Activated T-helper 17 cell treated with anti-CD3 and anti-CD28 coated beads, Interleukin-2, amount 50 U/mL, for 72 hours (primary cell): ENCODE measurements at regions not wholly inside any gene's neighbourhood (a gene's known extent, or its start where the extent isn't known, plus 50 kb on each side); places are given as distances from the start of the nearest gene placed in this dataset.

Source experiments
- ATAC-seq: fragments of 150-1000 bp; cut with Tn5 transposase; replicated peaks from 2 replicates; pipeline ENCODE4 v1.10.0; 2021; ENCODE audit warnings: mild to moderate bottlenecking, moderate library complexity
- H3K27ac Mint-ChIP-seq: one replicate; pipeline ENCODE4 v1.8.0; 2022; ENCODE audit warnings: mixed read lengths
- H3K27me3 Mint-ChIP-seq: one replicate; pipeline ENCODE4 v1.8.0; 2022; ENCODE audit warnings: mixed read lengths
- H3K36me3 Mint-ChIP-seq: one replicate; pipeline ENCODE4 v1.8.0; 2022; ENCODE audit warnings: low read depth, mild to moderate bottlenecking, mixed read lengths
- H3K4me1 Mint-ChIP-seq: one replicate; pipeline ENCODE4 v1.8.0; 2022; ENCODE audit warnings: mixed read lengths
- H3K4me3 Mint-ChIP-seq: one replicate; pipeline ENCODE4 v1.8.0; 2022; ENCODE audit warnings: mild to moderate bottlenecking, mixed read lengths
- H3K9me3 Mint-ChIP-seq: one replicate; pipeline ENCODE4 v1.8.0; 2022; ENCODE audit warnings: mixed read lengths

DNA sequence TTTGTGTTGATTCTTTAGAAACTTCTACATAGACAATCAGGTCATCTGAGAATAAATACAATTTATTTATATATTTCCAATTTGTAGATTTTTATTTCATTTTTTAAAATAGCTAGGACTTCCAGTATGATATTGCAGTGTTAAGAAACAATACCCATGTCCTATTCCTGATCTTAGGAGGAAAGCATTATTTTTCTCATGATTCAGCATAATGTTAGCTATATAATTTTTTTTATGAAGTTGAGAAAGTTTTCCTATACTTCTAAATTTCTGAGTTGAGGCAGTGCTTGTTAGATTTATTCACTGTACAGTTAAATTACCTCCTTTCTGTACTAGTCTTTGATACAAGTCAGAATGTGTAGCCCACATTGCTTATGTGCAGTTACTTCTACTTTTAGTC, 595.7 kb upstream of the HS6ST1 start:
- Mint-ChIP-seq H3K4me1 (no peaks in the 10 kb centered on the region), H3K4me3 (no peak overlapping the region), H3K9me3 (peaks cover 8% of the 10 kb centered on the region), H3K36me3 (no peaks in the 10 kb centered on the region), H3K27me3 (no peaks in the 10 kb centered on the region), H3K27ac (no peak overlapping the region)
- ATAC-seq = no peak

- H3K27ac Mint-ChIP-seq = no peak overlapping the region
- no peaks in the 10 kb centered on the region for H3K4me1 Mint-ChIP-seq
- peaks cover 16% of the 10 kb centered on the region for H3K9me3 Mint-ChIP-seq
- no peak for ATAC-seq
- no peak overlapping the region for H3K4me3 Mint-ChIP-seq
- H3K36me3 Mint-ChIP-seq = no peaks in the 10 kb centered on the region
- H3K27me3 Mint-ChIP-seq = peaks cover 4% of the 10 kb centered on the region
Measured at GRCh38 chr2:128921751-128922150, 603.1 kb upstream of the HS6ST1 start.

DNA sequence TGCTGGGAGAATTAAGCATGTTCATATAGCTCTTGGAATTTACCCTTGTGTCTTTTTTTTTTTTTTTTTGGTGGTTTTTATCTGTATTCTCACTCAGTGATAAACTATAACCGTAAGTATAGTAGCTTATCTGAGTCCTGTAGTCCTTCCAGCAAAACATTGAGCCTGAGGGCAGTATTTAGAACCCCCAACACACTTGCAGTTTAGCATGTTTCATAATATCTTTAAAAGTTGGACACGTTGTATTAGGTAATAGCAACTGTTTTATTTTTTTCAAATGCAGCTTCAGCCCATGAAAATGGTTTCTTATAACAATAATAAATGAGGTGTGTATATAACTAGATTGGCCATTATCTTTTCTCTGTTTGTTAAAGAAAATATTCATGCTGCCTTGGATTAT, 603.5 kb upstream of the HS6ST1 start:
- Mint-ChIP-seq H3K27me3 (peaks cover 4% of the 10 kb centered on the region), H3K9me3 (peaks cover 18% of the 10 kb centered on the region)
- ATAC-seq = no peak

DNA sequence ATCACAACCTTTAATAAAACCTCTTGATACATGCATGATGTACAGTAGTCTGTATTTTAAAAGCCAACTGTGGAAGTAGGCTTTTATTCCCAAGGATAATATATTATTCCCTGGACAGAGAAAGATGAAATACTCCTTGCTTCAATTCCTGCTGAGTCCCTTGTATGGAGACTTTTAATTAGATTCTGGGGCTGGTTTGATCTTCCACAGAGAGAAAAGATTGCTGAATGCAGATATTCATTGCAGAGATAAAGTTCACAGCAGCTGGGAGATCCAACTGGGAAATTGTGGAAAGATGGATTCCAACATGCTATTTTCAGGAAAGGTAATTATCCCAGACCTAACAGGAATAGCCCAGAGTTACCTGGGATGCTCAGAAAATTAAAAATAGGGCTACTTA, 607.0 kb upstream of the HS6ST1 start:
- no peak overlapping the region for H3K4me3 Mint-ChIP-seq
- no peaks in the 10 kb centered on the region for H3K36me3 Mint-ChIP-seq
- H3K9me3 Mint-ChIP-seq = peaks cover 11% of the 10 kb centered on the region
- ATAC-seq = no peak
- peaks cover 4% of the 10 kb centered on the region for H3K27me3 Mint-ChIP-seq
- H3K4me1 Mint-ChIP-seq = no peaks in the 10 kb centered on the region
- H3K27ac Mint-ChIP-seq = no peak overlapping the region

More for the DNA sequence above, 603.5 kb upstream of the HS6ST1 start:
- no peaks in the 10 kb centered on the region for H3K4me1 Mint-ChIP-seq
- H3K27ac Mint-ChIP-seq = no peak overlapping the region
- no peak overlapping the region for H3K4me3 Mint-ChIP-seq
- H3K36me3 Mint-ChIP-seq = no peaks in the 10 kb centered on the region

- H3K27ac Mint-ChIP-seq = no peak overlapping the region
- peaks cover 5% of the 10 kb centered on the region for H3K9me3 Mint-ChIP-seq
- no peak overlapping the region for H3K4me3 Mint-ChIP-seq
- no peak for ATAC-seq
- H3K36me3 Mint-ChIP-seq = no peaks in the 10 kb centered on the region
- peaks cover 3% of the 10 kb centered on the region for H3K27me3 Mint-ChIP-seq
- no peaks in the 10 kb centered on the region for H3K4me1 Mint-ChIP-seq
Measured at GRCh38 chr2:128930101-128930500, 611.4 kb upstream of the HS6ST1 start.

DNA sequence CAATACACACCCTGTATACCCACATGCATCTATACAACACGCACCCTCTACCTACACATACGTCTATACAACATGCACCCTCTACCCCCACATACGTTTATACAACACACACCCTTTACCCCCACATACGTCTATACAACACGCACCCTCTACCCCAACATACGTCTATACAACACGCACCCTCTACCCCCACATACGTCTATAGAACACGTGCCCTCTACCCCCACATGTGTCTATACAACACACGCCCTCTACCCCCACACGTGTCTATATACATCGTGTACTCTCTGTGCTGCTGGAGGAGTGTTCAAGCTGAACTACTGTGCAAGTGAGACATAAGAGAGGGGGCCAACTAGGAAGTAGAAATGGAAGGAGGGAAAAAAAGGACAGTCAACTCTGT, 621.7 kb upstream of the HS6ST1 start:
- Mint-ChIP-seq H3K27ac (no peak overlapping the region), H3K4me1 (no peaks in the 10 kb centered on the region), H3K27me3 (no peaks in the 10 kb centered on the region), H3K9me3 (peaks cover 5% of the 10 kb centered on the region), H3K4me3 (no peak overlapping the region), H3K36me3 (no peaks in the 10 kb centered on the region)
- ATAC-seq = no peak

- no peak for ATAC-seq
- Mint-ChIP-seq H3K4me3 (no peak overlapping the region), H3K27ac (no peak overlapping the region), H3K9me3 (peaks cover 10% of the 10 kb centered on the region), H3K27me3 (no peaks in the 10 kb centered on the region), H3K4me1 (no peaks in the 10 kb centered on the region), H3K36me3 (no peaks in the 10 kb centered on the region)
Measured at GRCh38 chr2:128941751-128942150, 623.1 kb upstream of the HS6ST1 start.

DNA sequence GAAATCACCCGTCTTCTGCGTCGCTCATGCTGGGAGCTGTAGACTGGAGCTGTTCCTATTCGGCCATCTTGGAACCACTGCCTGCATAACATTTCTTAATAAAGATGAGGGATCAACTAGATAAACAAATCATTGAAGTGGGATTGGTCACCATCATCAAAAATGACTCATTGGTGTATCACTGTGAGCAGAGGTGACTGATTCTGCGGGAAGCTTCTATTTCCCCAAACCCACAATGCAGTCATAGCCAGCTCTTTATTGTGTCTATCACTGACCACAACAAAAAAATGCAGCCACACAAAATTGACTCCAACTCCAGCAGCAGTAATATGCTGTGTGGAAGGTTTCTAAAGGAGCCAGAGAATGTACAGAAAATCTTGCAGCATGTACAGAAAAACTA, 630.7 kb upstream of the HS6ST1 start:
- H3K27ac Mint-ChIP-seq = no peak overlapping the region

DNA sequence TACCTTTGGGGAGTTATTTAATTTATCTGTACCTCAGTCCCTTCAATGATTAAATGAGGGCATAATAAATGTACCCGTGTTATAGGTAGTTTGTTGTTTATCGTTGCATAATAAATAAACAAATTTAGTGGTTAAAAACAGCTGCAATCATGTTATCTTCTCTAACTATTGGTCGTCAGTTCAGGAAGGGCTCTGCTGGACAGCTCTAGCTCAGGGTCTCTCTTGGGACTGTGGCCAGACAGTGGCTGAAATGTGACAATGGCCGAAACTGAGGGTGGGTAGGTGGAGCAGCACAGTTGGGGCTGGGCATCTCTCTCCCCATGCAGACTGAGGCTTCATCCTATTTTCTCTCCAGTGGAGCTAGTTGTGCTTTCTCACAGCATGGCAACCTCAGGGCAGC, 632.1 kb upstream of the HS6ST1 start:
- ATAC-seq = no peak
- Mint-ChIP-seq H3K36me3 (no peaks in the 10 kb centered on the region), H3K4me3 (no peak overlapping the region), H3K27ac (no peak overlapping the region), H3K4me1 (no peaks in the 10 kb centered on the region), H3K9me3 (peaks cover 5% of the 10 kb centered on the region), H3K27me3 (no peaks in the 10 kb centered on the region)

More for the DNA sequence above, 630.7 kb upstream of the HS6ST1 start:
- H3K4me1 Mint-ChIP-seq = no peaks in the 10 kb centered on the region
- H3K27me3 Mint-ChIP-seq = no peaks in the 10 kb centered on the region
- H3K36me3 Mint-ChIP-seq = no peaks in the 10 kb centered on the region
- H3K9me3 Mint-ChIP-seq = peaks cover 5% of the 10 kb centered on the region
- no peak overlapping the region for H3K4me3 Mint-ChIP-seq
- ATAC-seq = no peak

GRCh38 chr2:128958241-128958640, 639.6 kb upstream of the HS6ST1 start:
- no peak overlapping the region for H3K4me3 Mint-ChIP-seq
- ATAC-seq = no peak
- H3K9me3 Mint-ChIP-seq = peaks cover 16% of the 10 kb centered on the region
- no peak overlapping the region for H3K27ac Mint-ChIP-seq
- H3K4me1 Mint-ChIP-seq = no peaks in the 10 kb centered on the region
- H3K36me3 Mint-ChIP-seq = no peaks in the 10 kb centered on the region
- no peaks in the 10 kb centered on the region for H3K27me3 Mint-ChIP-seq

DNA sequence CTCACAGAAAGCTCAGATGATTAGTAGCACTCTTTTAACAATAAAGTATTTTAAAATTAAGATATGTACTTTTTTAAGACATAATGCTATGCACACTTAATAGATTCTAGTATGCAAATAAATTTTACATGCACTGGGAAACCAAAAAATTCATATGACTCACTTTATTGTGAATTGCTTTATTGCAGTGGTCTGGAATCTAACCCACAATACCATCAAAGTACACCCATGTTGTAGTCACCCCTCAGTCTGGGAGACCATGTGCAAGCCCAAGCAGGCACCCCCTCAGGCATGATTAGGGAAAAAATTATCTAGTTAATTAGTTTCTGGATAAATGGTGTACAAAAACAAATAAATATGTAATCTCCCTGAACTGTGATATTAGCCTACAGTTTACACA, 649.0 kb upstream of the HS6ST1 start:
- Mint-ChIP-seq H3K27me3 (no peaks in the 10 kb centered on the region), H3K4me3 (no peak overlapping the region), H3K36me3 (no peaks in the 10 kb centered on the region), H3K9me3 (no peaks in the 10 kb centered on the region), H3K4me1 (no peaks in the 10 kb centered on the region), H3K27ac (no peak overlapping the region)
- no peak for ATAC-seq

DNA sequence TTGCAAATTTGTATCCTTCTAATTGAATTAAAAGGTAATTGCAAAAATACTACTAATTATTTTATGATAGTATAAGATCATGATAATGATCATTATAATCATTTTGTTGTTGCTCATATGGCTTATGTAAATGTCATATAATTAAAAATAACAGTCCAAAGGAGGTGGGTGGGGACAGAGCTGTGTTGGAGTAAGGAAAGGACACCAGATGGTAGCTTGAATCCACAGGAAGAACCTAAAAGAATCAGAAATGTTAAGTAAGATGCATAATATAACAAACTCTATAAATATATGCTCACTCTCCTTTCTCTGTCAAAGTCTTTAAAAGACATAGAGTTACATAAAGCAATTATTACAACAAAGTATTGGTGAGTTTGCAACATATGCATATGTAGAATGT, 650.7 kb upstream of the HS6ST1 start:
- H3K27ac Mint-ChIP-seq = no peak overlapping the region

GRCh38 chr2:128970332-128971116, 651.9 kb upstream of the HS6ST1 start:
- no peak for ATAC-seq
- H3K27ac Mint-ChIP-seq = no peak overlapping the region
- no peaks in the 10 kb centered on the region for H3K4me1 Mint-ChIP-seq
- no peaks in the 10 kb centered on the region for H3K36me3 Mint-ChIP-seq
- no peak overlapping the region for H3K4me3 Mint-ChIP-seq
- H3K27me3 Mint-ChIP-seq = no peaks in the 10 kb centered on the region
- peaks cover 3% of the 10 kb centered on the region for H3K9me3 Mint-ChIP-seq

More for the DNA sequence above, 650.7 kb upstream of the HS6ST1 start:
- peaks cover 3% of the 10 kb centered on the region for H3K9me3 Mint-ChIP-seq
- no peaks in the 10 kb centered on the region for H3K36me3 Mint-ChIP-seq
- no peak for ATAC-seq
- H3K27me3 Mint-ChIP-seq = no peaks in the 10 kb centered on the region
- no peak overlapping the region for H3K4me3 Mint-ChIP-seq
- no peaks in the 10 kb centered on the region for H3K4me1 Mint-ChIP-seq

DNA sequence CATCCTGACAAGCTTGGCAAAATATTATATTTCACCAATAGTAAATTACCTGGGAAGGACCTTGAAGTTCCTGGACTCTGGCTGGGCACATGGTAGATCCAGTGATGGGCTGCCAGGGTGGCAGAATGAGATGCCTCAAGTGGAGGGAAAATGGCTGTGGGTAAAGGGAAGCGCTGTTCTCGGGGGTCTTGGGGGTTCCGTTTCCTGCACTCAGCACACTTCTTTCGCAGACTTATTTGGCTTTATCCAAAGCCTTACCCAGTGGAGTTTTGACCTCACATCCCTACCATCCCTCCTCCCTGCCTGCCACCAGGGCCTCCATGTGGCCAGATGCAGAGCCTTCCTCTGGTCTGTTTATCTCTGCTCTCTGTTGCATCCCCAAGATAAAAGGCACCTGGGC, 654.9 kb upstream of the HS6ST1 start:
- H3K4me1 Mint-ChIP-seq = no peaks in the 10 kb centered on the region
- H3K9me3 Mint-ChIP-seq = peaks cover 3% of the 10 kb centered on the region
- no peak for ATAC-seq

GRCh38 chr2:128978212-128978611, 659.5 kb upstream of the HS6ST1 start:
- H3K4me1 Mint-ChIP-seq = no peaks in the 10 kb centered on the region
- H3K27ac Mint-ChIP-seq = no peak overlapping the region
- H3K4me3 Mint-ChIP-seq = no peak overlapping the region
- no peaks in the 10 kb centered on the region for H3K36me3 Mint-ChIP-seq
- no peak for ATAC-seq
- H3K27me3 Mint-ChIP-seq = peaks cover 3% of the 10 kb centered on the region
- H3K9me3 Mint-ChIP-seq = peaks cover 3% of the 10 kb centered on the region

More for the DNA sequence above, 654.9 kb upstream of the HS6ST1 start:
- Mint-ChIP-seq H3K27ac (no peak overlapping the region), H3K36me3 (no peaks in the 10 kb centered on the region), H3K27me3 (peaks cover 1% of the 10 kb centered on the region), H3K4me3 (no peak overlapping the region)

GRCh38 chr2:128979182-128979581, 660.5 kb upstream of the HS6ST1 start:
- no peak for ATAC-seq
- Mint-ChIP-seq H3K4me1 (no peaks in the 10 kb centered on the region), H3K27me3 (peaks cover 3% of the 10 kb centered on the region), H3K9me3 (peaks cover 3% of the 10 kb centered on the region), H3K36me3 (no peaks in the 10 kb centered on the region), H3K27ac (no peak overlapping the region), H3K4me3 (no peak overlapping the region)
